Amniotic stem cell (primary cell): ENCODE measurements at regions not wholly inside any gene's neighbourhood (a gene's known extent, or its start where the extent isn't known, plus 50 kb on each side); places are given as distances from the start of the nearest gene placed in this dataset.
"Not testable (repeated sequence)": the region's sequence is repeated elsewhere in the genome, so short reads cannot be mapped to it uniquely, and the experiment has no call there.

Experiments
- DNase-seq: peaks from one replicate; lab custom pipeline; 2025; lab: John Stamatoyannopoulos, UW

DNA sequence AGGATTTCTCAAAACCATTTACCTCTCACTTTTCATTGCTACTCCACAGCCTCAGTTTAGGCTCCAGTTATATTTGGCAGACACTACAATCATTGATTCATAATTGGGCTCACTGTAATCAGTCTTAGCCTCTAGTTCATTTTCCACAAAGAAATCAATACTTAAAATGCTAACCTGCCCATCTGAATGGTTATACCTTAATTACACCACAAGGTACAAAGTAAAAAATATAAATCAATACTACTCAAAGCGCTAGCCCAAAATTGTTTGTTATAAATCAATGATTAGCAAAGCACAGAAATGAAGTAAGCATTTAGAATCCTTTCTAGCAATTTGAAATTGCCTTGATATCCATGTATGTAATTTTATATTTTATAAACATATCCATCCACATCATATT, 222.6 kb upstream of the NDST3 start:
- no peak for DNase-seq

DNA sequence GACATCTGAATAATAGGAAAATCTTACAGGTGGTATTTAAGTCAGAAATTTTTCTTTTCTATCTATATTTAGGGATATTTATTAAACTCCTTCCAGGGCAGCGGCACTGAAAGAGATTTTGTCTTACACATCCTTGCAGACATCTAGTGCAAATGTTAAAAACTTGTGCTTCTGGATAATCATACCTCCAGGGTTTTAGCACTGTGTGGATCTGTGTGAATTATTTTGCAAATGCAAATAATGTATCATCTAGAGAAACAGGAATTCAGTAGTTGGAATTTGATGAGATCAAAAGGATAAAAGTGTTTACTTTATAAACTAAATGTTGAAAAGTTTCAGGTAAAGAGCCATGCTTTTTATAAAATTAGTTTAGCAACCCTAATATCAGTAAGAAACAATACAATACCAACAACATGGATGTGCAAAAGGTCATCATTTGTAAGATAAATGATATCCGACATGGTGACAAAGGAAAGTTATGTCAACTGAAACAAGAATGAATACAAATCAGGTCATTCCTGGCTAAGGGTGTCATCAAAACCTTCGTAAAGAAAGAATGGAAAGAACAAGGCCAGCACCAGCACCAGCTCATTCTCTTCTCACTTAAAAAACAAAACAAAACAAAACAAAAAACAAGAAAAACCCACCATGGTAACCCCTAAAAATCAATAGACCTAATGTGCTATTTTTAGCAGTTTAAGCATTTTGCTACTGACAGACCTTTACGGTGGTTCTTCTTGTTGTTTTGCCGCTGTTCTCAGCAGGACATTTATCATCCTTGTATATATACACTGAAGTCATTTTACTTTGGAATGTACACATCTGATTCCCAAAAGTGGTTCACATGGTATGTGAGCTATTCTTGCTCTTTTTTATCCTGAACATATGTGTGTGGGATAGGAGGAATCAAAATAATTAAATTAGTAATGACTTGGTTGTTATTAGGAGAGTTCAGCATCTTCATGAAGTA, 219.7 kb upstream of the NDST3 start:
- DNase-seq: no peak

DNA sequence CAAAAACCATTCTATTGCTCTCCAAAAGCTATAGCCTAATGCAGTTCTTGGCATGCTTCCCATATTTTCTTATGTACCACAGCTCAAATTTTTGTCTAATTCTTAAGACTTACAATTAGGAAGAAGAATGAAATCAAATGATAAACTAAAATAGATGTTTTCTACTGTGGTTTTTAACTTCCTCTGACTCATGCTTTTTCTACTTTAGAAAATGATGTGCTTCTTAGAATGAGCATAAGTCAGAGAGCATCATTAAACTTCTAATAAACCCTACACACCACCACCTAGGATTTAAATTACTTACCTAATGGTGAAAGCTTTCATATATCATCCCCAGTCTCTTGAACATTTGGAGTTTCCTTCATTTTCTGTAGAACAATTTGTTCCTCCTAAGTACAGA, 217.0 kb upstream of the NDST3 start:
- no peak for DNase-seq

DNA sequence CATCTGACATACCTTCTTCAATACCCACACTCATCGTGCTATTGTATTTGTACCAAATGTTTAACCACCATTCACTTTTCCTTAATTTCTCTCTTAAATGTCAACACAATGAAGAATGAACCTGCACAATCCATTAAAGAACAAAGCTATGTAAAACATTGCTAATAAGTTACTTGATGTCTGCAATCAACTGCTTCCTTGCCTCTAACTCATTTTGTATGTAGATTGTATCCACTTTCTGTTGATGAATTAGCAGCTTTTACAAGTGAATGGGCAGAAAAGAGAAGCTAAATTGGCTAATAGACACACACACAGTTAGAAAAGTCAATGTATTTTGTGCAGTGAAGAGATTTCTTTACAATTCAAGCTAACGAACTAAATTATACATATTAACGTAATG, 212.5 kb upstream of the NDST3 start:
- DNase-seq: no peak

DNA sequence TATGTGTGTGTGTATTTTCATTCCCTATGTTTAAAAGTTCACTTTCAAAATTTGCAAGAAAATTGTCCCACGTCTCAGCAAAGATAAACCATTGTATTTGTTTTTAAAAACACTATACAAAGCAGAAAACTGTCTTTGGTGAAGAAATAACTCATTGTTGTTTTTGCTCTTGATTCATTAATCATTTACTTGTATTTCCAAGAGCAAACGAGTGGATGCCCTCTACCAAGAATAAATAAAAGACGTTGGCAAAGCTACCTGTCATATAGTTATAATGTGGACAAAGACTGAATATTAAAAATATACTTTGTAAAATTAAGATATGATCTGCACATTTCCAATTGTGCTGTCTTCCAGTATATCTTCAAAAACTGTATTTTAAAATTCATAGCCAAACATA, 210.9 kb upstream of the NDST3 start:
- no peak for DNase-seq

DNA sequence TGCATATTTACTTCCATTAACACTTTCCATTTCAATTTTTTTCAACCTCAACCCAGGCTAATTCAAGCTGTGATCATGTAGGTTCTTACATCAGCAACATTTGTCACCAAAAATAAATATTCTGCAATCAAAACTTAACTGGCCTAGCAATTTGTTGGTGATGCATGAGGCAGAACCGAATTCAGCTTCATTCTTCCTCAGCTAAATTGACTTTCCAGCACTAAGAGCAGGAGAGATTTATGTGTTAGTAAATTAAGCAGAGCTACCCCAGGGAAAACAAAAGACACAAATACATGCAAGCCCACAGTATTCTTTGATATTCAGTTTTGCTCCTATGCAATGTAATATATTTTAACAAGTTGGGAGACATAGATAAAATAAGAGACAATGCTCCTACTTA, 208.7 kb upstream of the NDST3 start:
- DNase-seq: no peak

DNA sequence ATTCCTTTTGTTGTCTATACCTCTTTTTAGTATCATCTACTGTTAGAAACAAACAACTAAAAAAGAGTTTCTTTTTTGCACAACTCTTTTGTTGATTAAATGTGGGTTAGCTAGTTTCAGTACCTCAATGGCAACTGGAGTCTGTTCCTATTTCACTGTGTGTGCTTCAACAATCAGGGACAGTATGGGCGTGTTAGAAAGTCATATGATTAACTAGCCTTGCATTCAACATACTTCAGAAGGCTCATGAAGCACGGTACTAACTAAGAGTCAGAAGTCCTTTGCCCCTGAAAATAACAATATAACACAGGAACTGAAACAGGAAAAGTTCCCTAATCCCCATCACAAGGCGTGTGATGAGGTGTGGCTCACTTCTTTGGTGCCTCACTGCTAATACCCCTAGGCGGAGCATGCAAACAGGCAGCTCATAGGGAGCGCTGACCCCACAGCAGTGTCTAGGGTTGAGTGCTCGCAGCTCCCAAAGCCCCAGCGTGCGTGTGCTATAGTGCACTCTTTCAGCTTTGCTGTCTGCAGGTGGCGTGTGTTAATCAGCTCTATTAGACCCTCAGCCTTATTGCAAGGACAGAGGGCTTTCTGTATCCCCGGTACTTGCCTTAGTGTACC, 203.1 kb upstream of the NDST3 start:
- no peak for DNase-seq

DNA sequence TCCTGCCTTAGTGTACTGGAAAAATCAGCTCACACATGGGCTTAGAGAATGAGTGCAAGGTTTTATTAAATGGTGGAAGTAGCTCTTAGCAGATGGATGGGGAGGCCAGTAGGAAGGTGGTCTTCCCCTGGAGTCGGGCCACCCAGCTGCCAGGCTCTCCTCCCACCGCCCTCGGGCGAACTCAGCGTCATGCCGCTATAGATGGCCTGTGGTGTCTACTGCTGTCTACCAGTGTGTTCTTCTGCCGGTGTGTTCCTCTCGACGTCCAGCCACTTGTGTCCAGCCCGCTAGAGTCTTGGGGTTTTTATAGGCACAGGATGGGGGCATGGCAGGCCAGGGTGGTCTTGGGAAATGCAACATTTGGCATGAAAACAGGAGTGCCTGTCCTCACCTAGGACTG, 198.7 kb upstream of the NDST3 start:
- DNase-seq: no peak

DNA sequence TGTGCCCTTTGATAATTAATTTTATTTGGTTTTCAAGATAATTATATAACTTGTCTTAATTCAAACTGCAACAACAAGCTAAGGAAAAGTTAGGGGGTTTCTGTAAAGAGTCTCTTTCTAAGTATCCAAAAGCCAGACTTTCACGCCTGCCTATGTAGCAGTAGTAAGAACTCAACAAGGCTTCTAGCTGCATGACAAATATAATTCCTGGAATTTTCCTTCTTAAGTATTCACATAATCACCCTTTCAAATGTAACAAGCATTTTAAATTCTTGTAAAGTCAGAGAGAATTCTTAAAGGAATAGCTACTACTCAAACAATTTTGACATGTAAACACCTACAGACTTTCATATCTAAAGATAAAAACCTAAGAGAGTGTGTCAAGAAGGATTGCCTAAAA, 189.7 kb upstream of the NDST3 start:
- DNase-seq: no peak

DNA sequence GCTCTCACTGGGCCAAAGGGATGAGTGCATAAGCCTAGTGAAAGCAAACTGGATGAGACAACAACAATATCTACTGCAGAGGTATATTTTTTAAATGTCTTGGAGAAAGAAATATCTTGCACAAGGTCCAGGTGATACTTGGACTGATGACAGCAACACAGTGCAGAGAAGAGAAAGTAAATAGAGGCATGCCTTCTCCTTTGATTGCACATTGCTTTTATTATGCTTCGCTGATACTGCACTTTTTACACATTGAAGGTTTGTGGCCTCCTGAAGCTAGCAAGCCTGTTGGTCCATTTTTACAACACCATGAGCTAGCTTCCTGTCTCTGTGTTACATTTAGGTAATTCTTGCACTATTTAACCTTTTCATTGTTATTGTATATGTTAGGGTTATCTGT, 189.0 kb upstream of the NDST3 start:
- no peak for DNase-seq

DNA sequence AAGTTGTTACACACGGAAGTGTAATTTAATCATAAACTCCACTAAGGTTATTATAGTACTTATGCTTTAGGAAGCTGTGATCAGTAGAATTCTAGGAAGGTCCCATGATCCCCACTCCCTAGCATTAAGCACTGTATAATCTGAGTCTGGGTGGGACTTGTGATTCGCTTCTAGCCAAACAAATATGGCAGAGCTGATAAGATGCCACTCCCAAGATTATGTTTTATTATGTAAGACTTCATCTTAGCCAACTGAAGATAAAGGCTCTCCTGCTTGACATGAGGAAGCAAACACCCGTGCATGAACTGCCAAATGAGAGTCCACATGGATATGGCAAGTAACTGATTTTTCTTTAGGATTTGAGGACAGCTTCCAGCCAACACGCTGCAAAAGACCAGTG, 186.4 kb upstream of the NDST3 start:
- no peak for DNase-seq

DNA sequence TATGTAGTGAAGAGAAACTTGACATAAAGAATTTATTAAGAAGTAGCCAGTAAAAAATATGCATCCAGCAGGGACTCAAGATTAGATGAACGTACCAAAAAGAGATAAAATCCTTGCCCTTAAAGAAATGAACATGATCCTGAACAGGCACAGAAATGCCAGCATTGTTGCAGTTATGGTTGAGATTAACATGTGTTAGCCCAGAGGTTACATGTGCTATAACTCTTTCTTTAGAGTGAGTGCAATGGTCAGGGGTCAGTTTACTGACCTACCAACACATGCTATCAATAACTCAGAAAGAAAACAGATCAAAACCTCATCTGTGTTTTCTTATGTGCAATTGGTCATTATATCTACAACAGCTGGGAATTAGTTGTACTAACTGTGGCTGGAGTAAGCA, 166.1 kb upstream of the NDST3 start:
- DNase-seq: no peak

DNA sequence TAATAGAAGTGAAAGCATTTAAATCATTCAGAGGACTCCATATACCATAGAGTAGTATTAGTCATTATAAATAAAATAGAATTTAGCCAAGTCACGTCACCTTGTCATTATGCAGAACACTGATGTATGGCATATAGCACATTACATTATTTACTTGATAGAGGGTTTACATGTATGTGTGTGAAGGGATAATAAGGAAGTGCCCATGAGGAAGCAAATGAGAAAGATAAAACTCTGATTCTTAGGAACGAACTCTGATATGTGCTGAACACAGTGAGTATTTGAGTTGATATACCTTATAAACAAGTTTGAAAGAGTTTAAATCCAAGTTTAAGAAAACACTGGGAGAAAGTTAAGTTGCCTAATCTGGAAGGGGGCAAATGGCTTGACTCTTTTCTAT, 160.5 kb upstream of the NDST3 start:
- no peak for DNase-seq

DNA sequence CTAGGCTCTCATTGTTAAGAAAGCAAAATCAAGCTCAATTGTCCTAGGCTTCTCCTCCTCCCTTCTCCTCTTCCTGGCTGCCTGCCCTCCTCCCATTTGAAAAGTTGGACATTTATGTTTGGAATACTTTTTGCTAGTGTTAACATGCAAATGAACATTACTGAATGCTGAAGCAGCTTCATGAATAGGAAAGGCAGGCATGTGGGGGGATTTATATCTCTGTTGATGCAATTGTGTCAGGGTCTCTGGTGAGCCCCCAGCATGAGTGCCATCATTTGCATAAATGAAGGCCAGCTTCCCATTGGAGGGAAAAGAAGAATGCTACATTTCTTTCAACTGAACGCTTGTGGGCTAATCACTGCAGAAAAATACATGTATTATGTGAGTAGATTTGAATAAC, 160.1 kb upstream of the NDST3 start:
- no peak for DNase-seq

DNA sequence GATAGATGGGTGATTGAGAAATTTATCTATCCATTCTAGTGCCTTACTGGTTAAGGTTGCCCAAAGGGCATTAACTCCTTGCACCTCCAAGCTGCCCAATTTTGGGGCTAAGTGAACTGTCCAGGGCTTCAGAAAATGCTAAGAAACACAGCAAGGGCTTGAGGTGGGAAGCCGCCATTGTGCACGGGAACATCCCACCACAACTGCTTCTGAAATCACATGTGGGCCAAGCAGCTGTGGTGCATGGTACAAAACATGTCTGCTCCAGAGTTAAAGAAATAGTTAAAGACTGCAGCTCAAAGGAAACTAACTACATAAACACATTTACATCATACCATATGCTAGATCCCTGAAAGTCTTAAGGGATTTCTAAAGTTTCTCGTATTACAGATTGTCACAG, 144.3 kb upstream of the NDST3 start:
- DNase-seq: no peak

DNA sequence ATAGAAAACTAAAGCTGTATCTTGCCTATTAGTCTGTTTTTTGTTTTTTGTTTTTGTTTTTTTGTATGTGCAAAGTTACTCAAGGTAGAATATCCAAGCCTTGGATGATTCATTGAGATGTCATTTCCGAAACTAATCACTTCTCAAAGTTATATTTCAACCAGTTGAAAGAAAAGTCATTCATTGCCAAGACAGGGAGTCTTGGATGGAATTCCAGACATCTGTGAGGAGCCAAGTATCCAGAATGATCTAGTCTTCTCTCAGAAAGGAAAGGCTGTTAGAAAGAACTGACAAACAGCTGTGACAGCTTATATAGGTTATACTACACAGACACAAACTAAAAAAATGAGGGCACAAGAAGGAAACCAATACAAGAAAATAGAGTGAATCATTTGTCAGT, 141.1 kb upstream of the NDST3 start:
- DNase-seq: no peak

DNA sequence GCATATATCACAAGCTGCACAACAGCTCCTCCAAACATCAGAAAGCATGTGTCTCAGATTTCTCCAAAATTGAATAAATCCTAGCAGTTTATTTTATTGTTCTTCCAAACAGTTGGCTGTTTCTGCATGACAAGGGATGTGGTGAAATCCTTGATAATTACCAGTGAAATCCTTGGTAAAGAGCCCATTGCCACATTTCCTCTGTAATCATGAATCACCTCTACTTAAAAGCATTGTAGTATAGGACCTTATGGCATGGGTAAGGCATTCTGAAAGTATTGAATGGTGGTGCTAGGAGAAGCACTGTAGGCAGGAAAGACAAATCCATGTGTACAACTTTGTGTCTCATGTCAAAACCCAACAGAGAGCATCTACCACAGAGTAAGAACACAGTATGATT, 135.8 kb upstream of the NDST3 start:
- no peak for DNase-seq

DNA sequence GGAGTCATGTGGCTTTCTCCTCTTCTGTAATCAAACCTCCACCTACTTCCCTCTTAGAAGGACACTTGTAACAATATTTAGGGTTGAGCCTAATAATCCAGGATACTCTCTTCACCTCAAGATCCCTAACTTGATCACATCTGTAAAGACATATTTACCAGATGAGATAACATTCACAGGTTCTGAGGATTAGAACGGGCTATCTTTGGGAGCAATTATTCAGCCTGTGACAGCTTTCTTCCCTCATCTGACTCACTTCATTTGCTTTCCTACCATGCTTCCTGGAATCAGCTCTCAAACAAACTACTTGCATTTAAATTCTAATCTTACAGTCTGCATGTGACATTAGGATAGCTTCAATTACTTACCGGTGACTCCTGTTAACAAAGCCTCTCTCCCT, 133.5 kb upstream of the NDST3 start:
- DNase-seq: no peak

DNA sequence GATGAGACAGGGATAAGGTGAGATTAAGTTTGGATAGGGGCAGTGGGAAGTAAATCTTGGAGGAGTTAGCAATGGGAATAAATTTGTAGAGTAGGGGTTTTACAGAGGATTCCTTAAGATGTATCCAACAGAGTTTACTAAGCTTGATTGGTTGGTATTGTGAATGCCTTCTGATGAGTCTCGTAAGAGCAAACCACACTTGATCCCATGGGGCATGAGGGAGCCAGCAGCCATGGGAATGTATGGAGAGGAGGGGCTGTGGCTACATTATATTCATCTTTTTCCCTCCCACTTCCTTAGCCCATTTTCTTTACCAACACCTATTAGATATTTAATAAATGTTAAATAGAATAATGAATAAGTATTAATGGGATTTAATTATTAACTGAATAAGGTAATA, 126.6 kb upstream of the NDST3 start:
- no peak for DNase-seq

DNA sequence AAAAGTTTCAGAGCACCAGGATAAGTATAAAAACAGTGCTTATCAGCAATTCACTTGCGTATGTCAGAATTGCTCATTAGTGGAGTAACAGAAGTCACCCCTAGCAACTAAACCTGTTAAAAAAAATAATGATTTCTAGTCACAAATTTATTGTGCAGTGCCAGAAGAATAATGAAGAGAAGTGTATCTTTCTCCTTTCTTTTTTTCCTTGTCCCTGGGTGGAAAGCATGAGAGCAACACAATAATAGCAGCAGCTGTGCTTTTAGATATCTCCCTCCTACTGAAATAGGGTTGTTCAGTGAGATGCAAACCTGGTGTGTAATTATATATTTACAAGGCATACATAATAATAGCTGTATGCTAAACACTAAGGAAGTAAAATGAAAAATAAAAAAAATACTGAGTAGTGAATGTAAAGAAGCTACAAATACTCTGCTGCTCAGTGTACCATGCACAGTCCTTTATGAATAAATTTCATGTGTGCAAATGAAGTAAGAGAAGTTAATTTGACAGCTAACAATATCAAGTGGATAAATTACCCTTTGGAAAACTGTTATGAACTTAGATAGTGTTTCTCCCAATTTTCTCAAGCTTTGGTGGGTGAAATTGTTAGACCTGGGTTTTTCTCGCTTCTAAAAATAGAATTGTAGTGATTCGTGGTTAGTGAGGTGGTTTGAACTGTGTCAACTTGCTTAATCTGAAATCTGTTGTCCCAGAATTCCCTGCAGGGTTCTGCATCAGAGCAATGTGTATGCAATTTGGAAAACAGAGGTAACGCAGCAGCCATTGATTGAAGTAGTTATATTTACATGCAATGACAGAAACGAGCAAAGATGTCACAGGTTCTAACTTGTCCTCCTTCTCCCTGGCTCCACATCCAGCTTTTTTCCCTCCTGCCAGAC, 125.7 kb upstream of the NDST3 start:
- no peak for DNase-seq

DNA sequence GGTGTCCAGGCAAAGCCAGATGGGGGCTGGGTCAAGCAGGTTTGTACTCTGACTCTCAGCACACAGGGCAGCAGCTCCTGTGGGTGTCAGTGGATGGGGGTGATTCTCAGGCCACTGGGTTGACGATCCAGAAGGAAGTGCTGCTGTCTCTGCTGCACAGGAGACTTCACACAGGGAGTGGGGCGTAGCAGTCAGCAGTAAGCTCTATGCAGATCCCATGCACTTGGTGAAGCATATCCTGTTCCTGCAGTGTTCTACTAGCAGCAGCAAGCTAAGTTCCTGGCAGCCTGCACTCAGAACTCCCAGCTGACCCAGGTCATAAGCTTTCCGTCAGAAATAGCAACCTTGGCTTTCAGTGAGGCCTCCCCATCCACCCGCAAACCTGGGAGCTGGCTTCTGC, 117.6 kb upstream of the NDST3 start:
- no peak for DNase-seq

DNA sequence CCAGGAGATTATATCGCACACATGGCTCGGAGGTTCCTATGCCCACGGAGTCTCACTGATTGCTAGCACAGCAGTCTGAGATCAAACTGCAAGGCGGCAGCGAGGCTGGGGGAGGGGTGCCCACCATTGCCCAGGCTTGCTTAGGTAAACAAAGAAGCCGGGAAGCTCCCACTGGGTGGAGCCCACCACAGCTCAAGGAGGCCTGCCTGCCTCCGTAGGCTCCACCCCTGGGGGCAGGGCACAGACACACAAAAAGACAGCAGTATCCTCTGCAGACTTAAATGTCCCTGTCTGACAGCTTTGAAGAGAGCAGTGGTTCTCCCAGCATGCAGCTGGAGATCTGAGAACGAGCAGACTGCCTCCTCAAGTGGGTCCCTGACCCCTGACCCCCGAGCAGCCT, 112.0 kb upstream of the NDST3 start:
- DNase-seq: not testable (repeated sequence)

DNA sequence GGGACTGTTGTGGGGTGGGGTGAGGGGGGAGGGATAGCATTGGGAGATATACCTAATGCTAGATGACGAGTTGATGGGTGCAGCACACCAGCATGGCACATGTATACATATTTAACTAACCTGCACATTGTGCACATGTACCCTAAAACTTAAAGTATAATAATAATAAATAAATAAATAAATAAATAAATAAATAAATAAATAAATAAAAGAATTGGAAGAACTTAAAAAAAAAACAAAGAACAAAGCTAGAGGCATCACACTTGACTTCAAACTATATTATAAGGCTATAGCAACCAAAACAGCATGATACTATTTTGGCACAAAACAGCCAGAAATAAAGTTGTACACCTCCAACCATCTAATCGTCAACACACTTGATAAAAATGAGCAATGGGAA, 106.5 kb upstream of the NDST3 start:
- not testable (repeated sequence) for DNase-seq
